IMR-90 (cell line): ENCODE measurements at regions not wholly inside any gene's neighbourhood (a gene's known extent, or its start where the extent isn't known, plus 50 kb on each side); places are given as distances from the start of the nearest gene placed in this dataset.

Experiments
- ATAC-seq: fragments of 200-7000 bp; cut with Tn5 transposase; 2 replicates; pipeline ENCODE4 v1.9.1; 2020; ENCODE audit warnings: low read depth, mild to moderate bottlenecking, moderate library complexity
- BruUV-seq: library from RNA; stranded (reverse); fragments of 400-500 nt; replicated peaks from 2 replicates; lab custom pipeline; 2021; lab: Mats Ljungman, UMichigan
- CTCF ChIA-PET: fragments of 300-600 bp; formaldehyde crosslinking; extraction: SDS; loops from one replicate; lab custom pipeline; 2021; ENCODE audit warnings: antibody characterized with exemption; lab: Yijun Ruan, JAX
- POLR2A ChIA-PET: fragments of 300-600 bp; sonication (Branson Sonifier 250); formaldehyde crosslinking; loops from one replicate; lab custom pipeline; 2022; ENCODE audit warnings: antibody characterized with exemption; ENCODE audit not compliant: unreplicated experiment; lab: Charles Lee
- DNase-seq: peaks from one replicate; pipeline ENCODE4 v3.0.0; 2013
- H2AFZ ChIP-seq: replicated peaks from 2 replicates; pipeline ENCODE3; 2013; ENCODE audit warnings: low read length, mild to moderate bottlenecking; ENCODE audit not compliant: poor library complexity
- H2AK5ac ChIP-seq: 2 replicates; pipeline ENCODE4 v1.6.1; 2013; ENCODE audit warnings: low read depth, low read length, inconsistent platforms
- H2AK9ac ChIP-seq: replicated peaks from 2 replicates; pipeline ENCODE3; 2013; ENCODE audit warnings: mild to moderate bottlenecking, low read depth, low read length, moderate library complexity; ENCODE audit not compliant: poor library complexity
- H2BK120ac ChIP-seq: 2 replicates; pipeline ENCODE4 v1.6.1; 2013; ENCODE audit warnings: low read depth, low read length, inconsistent platforms
- H2BK15ac ChIP-seq: 3 replicates; pipeline ENCODE4 v1.6.1; 2013; ENCODE audit warnings: low read depth, low read length, inconsistent platforms
- H2BK20ac ChIP-seq: 2 replicates; pipeline ENCODE4 v1.6.1; 2013; ENCODE audit warnings: low read depth, mild to moderate bottlenecking, inconsistent platforms, low read length, moderate library complexity
- H2BK5ac ChIP-seq: 2 replicates; pipeline ENCODE4 v1.6.1; 2013; ENCODE audit warnings: mild to moderate bottlenecking, low read depth, low read length, inconsistent platforms; ENCODE audit not compliant: poor library complexity, severe bottlenecking
- H3K14ac ChIP-seq: replicated peaks from 2 replicates; pipeline ENCODE4 v1.6.1; 2013; ENCODE audit warnings: low read depth, low read length, inconsistent platforms
- H3K18ac ChIP-seq: 2 replicates; pipeline ENCODE4 v1.6.1; 2013; ENCODE audit warnings: low read depth, low read length, control low read depth
- H3K23ac ChIP-seq: 2 replicates; pipeline ENCODE4 v1.6.1; 2013; ENCODE audit warnings: low read depth, low read length, inconsistent platforms
- H3K27ac ChIP-seq: 2 replicates; pipeline ENCODE4 v1.5.1; 2013; ENCODE audit warnings: mild to moderate bottlenecking, control low read depth, low read length; ENCODE audit not compliant: insufficient read depth
- H3K27me3 ChIP-seq: 2 replicates; pipeline ENCODE4 v1.6.1; 2013; ENCODE audit warnings: low read length; ENCODE audit not compliant: control insufficient read depth, insufficient read depth
- H3K36me3 ChIP-seq: 2 replicates; pipeline ENCODE4 v1.6.1; 2013; ENCODE audit warnings: low read length, mixed read lengths; ENCODE audit not compliant: control insufficient read depth, insufficient read depth
- H3K4ac ChIP-seq: 2 replicates; pipeline ENCODE4 v1.6.1; 2013; ENCODE audit warnings: low read depth, low read length, inconsistent platforms
- H3K4me1 ChIP-seq: 2 replicates; pipeline ENCODE4 v1.6.1; 2013; ENCODE audit warnings: low read length, mixed read lengths; ENCODE audit not compliant: control insufficient read depth, insufficient read depth
- H3K4me2 ChIP-seq: 2 replicates; pipeline ENCODE4 v1.6.1; 2013; ENCODE audit warnings: low read depth, mild to moderate bottlenecking, control low read depth, low read length, moderate library complexity
- H3K4me3 ChIP-seq: 2 replicates; pipeline ENCODE4 v1.5.1; 2013; ENCODE audit warnings: low read depth, mild to moderate bottlenecking, control low read depth, low read length, moderate library complexity; ENCODE audit not compliant: insufficient read depth
- H3K56ac ChIP-seq: 2 replicates; pipeline ENCODE4 v1.6.1; 2013; ENCODE audit warnings: low read length, inconsistent platforms; ENCODE audit not compliant: insufficient read depth; ENCODE audit errors: extremely low read depth
- H3K79me1 ChIP-seq, 2 experiments: 2 replicates each; pipeline ENCODE4 v1.6.1; 2013; ENCODE audit warnings: low read length in 2 of 2, inconsistent platforms in 1 of 2, low read depth in 1 of 2
- H3K9ac ChIP-seq: 2 replicates; pipeline ENCODE4 v1.6.1; 2013; ENCODE audit warnings: low read depth, low read length, control low read depth
- H3K9me1 ChIP-seq: 2 replicates; pipeline ENCODE4 v1.6.1; 2013; ENCODE audit warnings: low read length, inconsistent platforms; ENCODE audit not compliant: insufficient read depth
- H3K9me3 ChIP-seq: 2 replicates; pipeline ENCODE4 v1.6.1; 2013; ENCODE audit warnings: low read length; ENCODE audit not compliant: control insufficient read depth, insufficient read depth
- H4K20me1 ChIP-seq: 2 replicates; pipeline ENCODE4 v1.6.1; 2013; ENCODE audit warnings: low read length, inconsistent platforms; ENCODE audit not compliant: insufficient read depth
- H4K5ac ChIP-seq: 2 replicates; pipeline ENCODE4 v1.6.1; 2013; ENCODE audit warnings: mild to moderate bottlenecking, low read depth, low read length, control low read depth
- H4K8ac ChIP-seq, 2 experiments: 2 replicates each; pipeline ENCODE4 v1.6.1; 2013; ENCODE audit warnings: low read depth in 2 of 2, low read length in 2 of 2, control low read depth in 1 of 2, inconsistent platforms in 1 of 2
- H4K91ac ChIP-seq: 2 replicates; pipeline ENCODE4 v1.6.1; 2013; ENCODE audit warnings: low read depth, low read length, inconsistent platforms; ENCODE audit not compliant: insufficient read depth
- FOS ChIP-seq: fragments of 150-350 bp; IDR thresholded peaks from 2 replicates; pipeline ENCODE4 v1.6.1; 2016; ENCODE audit warnings: low read depth, low read length
- MAFK ChIP-seq: IDR thresholded peaks from 2 replicates; pipeline ENCODE4 v1.6.1; 2012; ENCODE audit warnings: low read depth, low read length, improper control_type of control experiment
- WGBS, 2 experiments: methylation state at CpG; one replicate each; pipeline versions ENCODE4 v1.1.5 to v1.1.7; 2013; ENCODE audit warnings: missing lambda C conversion rate in 2 of 2; ENCODE audit not compliant: insufficient read length in 1 of 2; ENCODE audit errors: extremely low coverage in 2 of 2; 5-methylcytosine and 5-hydroxymethylcytosine counted together
- dilution Hi-C: fragments of 300-500 bp; cut with HindIII; formaldehyde crosslinking; loops from one replicate; pipeline ENCODE4 v1.14.3; 2018; ENCODE audit warnings: low sequenced_read_pairs; ENCODE audit not compliant: unreplicated experiment
- in situ Hi-C: fragments of 300-500 bp; cut with MboI; formaldehyde crosslinking; loops from 3 replicates; pipeline ENCODE4 v1.14.3; 2019; ENCODE audit warnings: low sequenced_read_pairs, inconsistent platforms, mixed read lengths
- intact Hi-C: fragments of 100-400 bp; cut with micrococcal nuclease; formaldehyde crosslinking; loops from 2 replicates; pipeline ENCODE4 v1.10.0; 2022
- TF ChIP-seq, protein P1 (sequence below): fragments of 150-350 bp; IDR thresholded peaks from 2 replicates; pipeline ENCODE4 v1.6.1; 2016; ENCODE audit warnings: low read depth, mild to moderate bottlenecking, low read length, moderate library complexity, borderline replicate concordance

DNA sequence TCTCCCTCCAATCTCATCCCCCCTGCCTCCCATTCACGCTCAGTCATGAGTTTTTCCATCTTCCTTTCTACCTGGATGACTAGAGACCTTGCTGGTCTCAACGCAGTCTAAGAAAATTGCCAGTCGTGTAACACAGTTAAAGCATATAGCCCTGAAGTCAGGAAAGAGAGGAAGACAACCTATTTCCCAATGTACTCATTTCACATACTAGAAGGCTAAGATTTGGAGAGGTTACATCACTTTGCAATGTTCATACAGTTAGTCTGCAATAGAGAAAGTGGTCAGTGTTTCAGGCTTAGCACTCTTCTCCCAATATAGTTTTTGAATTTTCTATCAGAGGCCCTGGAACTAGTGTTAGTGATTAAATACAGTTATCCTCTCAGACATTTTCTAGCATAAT, 278.6 kb downstream of the EDEM1 start:
- TF ChIP-seq, protein P1, sequence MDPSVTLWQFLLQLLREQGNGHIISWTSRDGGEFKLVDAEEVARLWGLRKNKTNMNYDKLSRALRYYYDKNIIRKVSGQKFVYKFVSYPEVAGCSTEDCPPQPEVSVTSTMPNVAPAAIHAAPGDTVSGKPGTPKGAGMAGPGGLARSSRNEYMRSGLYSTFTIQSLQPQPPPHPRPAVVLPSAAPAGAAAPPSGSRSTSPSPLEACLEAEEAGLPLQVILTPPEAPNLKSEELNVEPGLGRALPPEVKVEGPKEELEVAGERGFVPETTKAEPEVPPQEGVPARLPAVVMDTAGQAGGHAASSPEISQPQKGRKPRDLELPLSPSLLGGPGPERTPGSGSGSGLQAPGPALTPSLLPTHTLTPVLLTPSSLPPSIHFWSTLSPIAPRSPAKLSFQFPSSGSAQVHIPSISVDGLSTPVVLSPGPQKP = no peak
- TF ChIP-seq FOS (no peak), MAFK (no peak)
- no peak overlapping the region for H3K4ac ChIP-seq
- H3K9me3 ChIP-seq = peaks cover 6% of the 10 kb centered on the region
- no peak overlapping the region for H3K56ac ChIP-seq
- no peak overlapping the region for H3K27ac ChIP-seq
- WGBS, 2 experiments = no CpG with 5 or more reads among the region's 3 CpGs
- H3K79me1 ChIP-seq = no peaks in the 10 kb centered on the region
- H3K18ac ChIP-seq = no peak overlapping the region
- no peaks in the 10 kb centered on the region for H3K9me1 ChIP-seq
- no peak overlapping the region for H2BK15ac ChIP-seq
- CTCF ChIA-PET = no interaction called here
- H4K91ac ChIP-seq = no peak overlapping the region
- POLR2A ChIA-PET = no interaction called here
- no peak overlapping the region for H3K4me2 ChIP-seq
- dilution Hi-C loops (no loop called here), in situ Hi-C loops (no loop called here), intact Hi-C loops (no loop called here)
- no peaks in the 10 kb centered on the region for H4K20me1 ChIP-seq
- no peaks in the 10 kb centered on the region for H3K27me3 ChIP-seq
- H4K8ac ChIP-seq = no peak overlapping the region
- H3K36me3 ChIP-seq = no peaks in the 10 kb centered on the region
- no peaks in the 10 kb centered on the region for H3K4me1 ChIP-seq
- H2AK5ac ChIP-seq = no peak overlapping the region
- H3K9ac ChIP-seq = no peak overlapping the region
- H2BK5ac ChIP-seq = no peak overlapping the region
- H3K23ac ChIP-seq = no peak overlapping the region
- no peak overlapping the region for H3K14ac ChIP-seq
- no peak overlapping the region for H3K4me3 ChIP-seq
- H2BK20ac ChIP-seq = no peak overlapping the region
- H4K5ac ChIP-seq = no peak overlapping the region
- ATAC-seq (no peak), DNase-seq (no peak)
- H2AK9ac ChIP-seq = no peak overlapping the region
- BruUV-seq = no TSS peak
- no peak overlapping the region for H2AFZ ChIP-seq
- H2BK120ac ChIP-seq = no peak overlapping the region
